WTC11 (cell line): ENCODE measurements at regions not wholly inside any gene's neighbourhood (a gene's known extent, or its start where the extent isn't known, plus 50 kb on each side); places are given as distances from the start of the nearest gene placed in this dataset.

Source experiments
- ATAC-seq: fragments of 200-7000 bp; cut with Tn5 transposase; 2 replicates; pipeline ENCODE4 v1.10.0; 2021; ENCODE audit warnings: mild to moderate bottlenecking, moderate library complexity
- CTCF ChIA-PET: fragments of 300-600 bp; sonication (Branson Sonifier 250); formaldehyde crosslinking; loops from one replicate; lab custom pipeline; 2021; ENCODE audit warnings: antibody characterized with exemption; lab: Charles Lee
- POLR2A ChIA-PET: fragments of 350-600 bp; sonication (Branson Sonifier 250); formaldehyde crosslinking; loops from one replicate; lab custom pipeline; 2021; ENCODE audit warnings: antibody characterized with exemption; lab: Charles Lee
- DNase-seq: peaks from one replicate; pipeline ENCODE4 v3.0.0; 2021; ENCODE audit warnings: low spot score
- H3K27ac Mint-ChIP-seq: 2 replicates; pipeline ENCODE4 v1.8.0; 2021; ENCODE audit warnings: mixed read lengths
- H3K27me3 Mint-ChIP-seq: 2 replicates; pipeline ENCODE4 v1.8.0; 2021; ENCODE audit warnings: low read depth, mild to moderate bottlenecking, moderate library complexity, mixed read lengths
- H3K36me3 Mint-ChIP-seq: 2 replicates; pipeline ENCODE4 v1.8.0; 2021; ENCODE audit warnings: mixed read lengths
- H3K4me1 Mint-ChIP-seq: 2 replicates; pipeline ENCODE4 v1.8.0; 2022; ENCODE audit warnings: mixed read lengths
- H3K4me3 Mint-ChIP-seq: 2 replicates; pipeline ENCODE4 v1.8.0; 2021; ENCODE audit warnings: mild to moderate bottlenecking, moderate library complexity, mixed read lengths
- H3K9me3 Mint-ChIP-seq: 2 replicates; pipeline ENCODE4 v1.8.0; 2021; ENCODE audit warnings: mixed read lengths
- CDX4 ChIP-seq: fragments of 250-450 bp; sonication (Bioruptor Pico); IDR thresholded peaks from 2 replicates; pipeline ENCODE4 v1.9.0; 2021; ENCODE audit warnings: moderate library complexity, mild to moderate bottlenecking, inconsistent platforms, borderline replicate concordance
- CREB1 ChIP-seq: sonication (generic); formaldehyde crosslinking; IDR thresholded peaks from 2 replicates; pipeline ENCODE4 v1.8.0; 2023; ENCODE audit warnings: mild to moderate bottlenecking, missing genetic modification reagents
- ELF4 ChIP-seq: sonication (generic); formaldehyde crosslinking; IDR thresholded peaks from 2 replicates; pipeline ENCODE4 v1.8.1; 2022; ENCODE audit warnings: low read depth, mild to moderate bottlenecking, moderate library complexity, missing genetic modification reagents
- JUN ChIP-seq: sonication (generic); formaldehyde crosslinking; IDR thresholded peaks from 2 replicates; pipeline ENCODE4 v1.8.0; 2023; ENCODE audit warnings: mild to moderate bottlenecking, missing genetic modification reagents
- USF2 ChIP-seq: sonication (generic); formaldehyde crosslinking; IDR thresholded peaks from 2 replicates; pipeline ENCODE4 v1.8.1; 2023; ENCODE audit warnings: mild to moderate bottlenecking, missing genetic modification reagents, moderate library complexity
- ZNF396 ChIP-seq: fragments of 250-450 bp; sonication (Bioruptor Pico); IDR thresholded peaks from 2 replicates; pipeline ENCODE4 v1.8.0; 2021; ENCODE audit warnings: mild to moderate bottlenecking, moderate library complexity, borderline replicate concordance
- ZNF671 ChIP-seq: fragments of 250-450 bp; sonication (Bioruptor Pico); IDR thresholded peaks from 2 replicates; pipeline ENCODE4 v1.8.0; 2021; ENCODE audit warnings: mild to moderate bottlenecking
- ZSCAN18 ChIP-seq: fragments of 250-450 bp; sonication (Bioruptor Pico); IDR thresholded peaks from 2 replicates; pipeline ENCODE4 v2.1.2; 2022; ENCODE audit warnings: mild to moderate bottlenecking, moderate library complexity
- TF ChIP-seq, protein P1 (sequence below): sonication (generic); formaldehyde crosslinking; IDR thresholded peaks from 2 replicates; pipeline ENCODE4 v1.8.0; 2023; ENCODE audit warnings: missing genetic modification reagents
- TF ChIP-seq, protein P2 (sequence below): fragments of 250-450 bp; sonication (Bioruptor Pico); IDR thresholded peaks from 2 replicates; pipeline ENCODE4 v1.9.0; 2021; ENCODE audit warnings: mild to moderate bottlenecking, borderline replicate concordance
- TF ChIP-seq, protein P3 (sequence below): sonication (generic); formaldehyde crosslinking; IDR thresholded peaks from 2 replicates; pipeline ENCODE4 v1.8.1; 2023; ENCODE audit warnings: mild to moderate bottlenecking, missing genetic modification reagents, borderline replicate concordance
- TF ChIP-seq, protein P4 (sequence below): sonication (generic); formaldehyde crosslinking; IDR thresholded peaks from 2 replicates; pipeline ENCODE4 v1.8.1; 2022; ENCODE audit warnings: missing genetic modification reagents, borderline replicate concordance
- TF ChIP-seq, protein P5 (sequence below): sonication (generic); formaldehyde crosslinking; conservative IDR thresholded peaks from 2 replicates; pipeline ENCODE4 v1.8.1; 2023; ENCODE audit warnings: mild to moderate bottlenecking, low read depth, missing genetic modification reagents, moderate library complexity
- TF ChIP-seq, protein P6 (sequence below): sonication (generic); formaldehyde crosslinking; IDR thresholded peaks from 2 replicates; pipeline ENCODE4 v1.8.0; 2022; ENCODE audit warnings: mild to moderate bottlenecking, missing genetic modification reagents

GRCh38 chr15:79194386-79194785, 88.1 kb upstream of the ANKRD34C start (continued):
- TF ChIP-seq, protein P1, sequence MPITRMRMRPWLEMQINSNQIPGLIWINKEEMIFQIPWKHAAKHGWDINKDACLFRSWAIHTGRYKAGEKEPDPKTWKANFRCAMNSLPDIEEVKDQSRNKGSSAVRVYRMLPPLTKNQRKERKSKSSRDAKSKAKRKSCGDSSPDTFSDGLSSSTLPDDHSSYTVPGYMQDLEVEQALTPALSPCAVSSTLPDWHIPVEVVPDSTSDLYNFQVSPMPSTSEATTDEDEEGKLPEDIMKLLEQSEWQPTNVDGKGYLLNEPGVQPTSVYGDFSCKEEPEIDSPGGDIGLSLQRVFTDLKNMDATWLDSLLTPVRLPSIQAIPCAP (CRISPR knock-in tag) = no peak
- TF ChIP-seq ELF4 (CRISPR knock-in tag) (no peak), ZNF396 (no peak)
- TF ChIP-seq, protein P2, sequence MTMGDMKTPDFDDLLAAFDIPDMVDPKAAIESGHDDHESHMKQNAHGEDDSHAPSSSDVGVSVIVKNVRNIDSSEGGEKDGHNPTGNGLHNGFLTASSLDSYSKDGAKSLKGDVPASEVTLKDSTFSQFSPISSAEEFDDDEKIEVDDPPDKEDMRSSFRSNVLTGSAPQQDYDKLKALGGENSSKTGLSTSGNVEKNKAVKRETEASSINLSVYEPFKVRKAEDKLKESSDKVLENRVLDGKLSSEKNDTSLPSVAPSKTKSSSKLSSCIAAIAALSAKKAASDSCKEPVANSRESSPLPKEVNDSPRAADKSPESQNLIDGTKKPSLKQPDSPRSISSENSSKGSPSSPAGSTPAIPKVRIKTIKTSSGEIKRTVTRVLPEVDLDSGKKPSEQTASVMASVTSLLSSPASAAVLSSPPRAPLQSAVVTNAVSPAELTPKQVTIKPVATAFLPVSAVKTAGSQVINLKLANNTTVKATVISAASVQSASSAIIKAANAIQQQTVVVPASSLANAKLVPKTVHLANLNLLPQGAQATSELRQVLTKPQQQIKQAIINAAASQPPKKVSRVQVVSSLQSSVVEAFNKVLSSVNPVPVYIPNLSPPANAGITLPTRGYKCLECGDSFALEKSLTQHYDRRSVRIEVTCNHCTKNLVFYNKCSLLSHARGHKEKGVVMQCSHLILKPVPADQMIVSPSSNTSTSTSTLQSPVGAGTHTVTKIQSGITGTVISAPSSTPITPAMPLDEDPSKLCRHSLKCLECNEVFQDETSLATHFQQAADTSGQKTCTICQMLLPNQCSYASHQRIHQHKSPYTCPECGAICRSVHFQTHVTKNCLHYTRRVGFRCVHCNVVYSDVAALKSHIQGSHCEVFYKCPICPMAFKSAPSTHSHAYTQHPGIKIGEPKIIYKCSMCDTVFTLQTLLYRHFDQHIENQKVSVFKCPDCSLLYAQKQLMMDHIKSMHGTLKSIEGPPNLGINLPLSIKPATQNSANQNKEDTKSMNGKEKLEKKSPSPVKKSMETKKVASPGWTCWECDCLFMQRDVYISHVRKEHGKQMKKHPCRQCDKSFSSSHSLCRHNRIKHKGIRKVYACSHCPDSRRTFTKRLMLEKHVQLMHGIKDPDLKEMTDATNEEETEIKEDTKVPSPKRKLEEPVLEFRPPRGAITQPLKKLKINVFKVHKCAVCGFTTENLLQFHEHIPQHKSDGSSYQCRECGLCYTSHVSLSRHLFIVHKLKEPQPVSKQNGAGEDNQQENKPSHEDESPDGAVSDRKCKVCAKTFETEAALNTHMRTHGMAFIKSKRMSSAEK (CRISPR knock-in tag) = no peak

DNA sequence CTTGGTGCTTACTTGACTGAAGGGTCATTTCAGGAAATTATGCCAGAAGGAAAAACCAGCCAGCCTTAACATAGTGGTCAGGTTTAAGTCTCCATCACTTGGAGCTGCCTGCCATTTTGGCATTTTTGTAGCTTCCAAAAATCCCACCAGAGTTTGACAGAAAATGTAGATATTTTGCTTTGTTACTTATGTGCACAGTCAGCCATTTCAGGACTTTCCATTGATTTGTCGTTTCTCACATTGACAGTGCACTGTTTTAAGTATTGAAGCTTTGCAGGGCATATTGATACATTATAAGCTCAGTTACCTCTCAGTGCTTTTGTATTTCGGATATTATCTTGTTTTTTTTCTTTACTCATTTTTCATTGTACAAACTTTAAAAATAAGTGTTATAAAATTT, 89.0 kb upstream of the ANKRD34C start:
- Mint-ChIP-seq H3K27ac (no peak overlapping the region), H3K27me3 (peaks cover 2% of the 10 kb centered on the region), H3K36me3 (no peaks in the 10 kb centered on the region), H3K4me3 (no peak overlapping the region), H3K4me1 (peaks cover 30% of the 10 kb centered on the region), H3K9me3 (no peaks in the 10 kb centered on the region)
- ChIA-PET CTCF (interaction anchor here (1.0 to 8.3 kb wide), 6 partner anchors 9 to 186 kb away, joined by 3 to 74 read pairs (median 7); no protein-coding TSS in a partner anchor), POLR2A (no interaction called here)
- ATAC-seq (no peak), DNase-seq (no peak)
- TF ChIP-seq JUN (CRISPR knock-in tag) (no peak), CREB1 (CRISPR knock-in tag) (no peak), ZNF671 (CRISPR knock-in tag) (no peak), USF2 (CRISPR knock-in tag) (no peak), ZSCAN18 (CRISPR knock-in tag) (no peak), CDX4 (CRISPR knock-in tag) (no peak)
- TF ChIP-seq, protein P3, sequence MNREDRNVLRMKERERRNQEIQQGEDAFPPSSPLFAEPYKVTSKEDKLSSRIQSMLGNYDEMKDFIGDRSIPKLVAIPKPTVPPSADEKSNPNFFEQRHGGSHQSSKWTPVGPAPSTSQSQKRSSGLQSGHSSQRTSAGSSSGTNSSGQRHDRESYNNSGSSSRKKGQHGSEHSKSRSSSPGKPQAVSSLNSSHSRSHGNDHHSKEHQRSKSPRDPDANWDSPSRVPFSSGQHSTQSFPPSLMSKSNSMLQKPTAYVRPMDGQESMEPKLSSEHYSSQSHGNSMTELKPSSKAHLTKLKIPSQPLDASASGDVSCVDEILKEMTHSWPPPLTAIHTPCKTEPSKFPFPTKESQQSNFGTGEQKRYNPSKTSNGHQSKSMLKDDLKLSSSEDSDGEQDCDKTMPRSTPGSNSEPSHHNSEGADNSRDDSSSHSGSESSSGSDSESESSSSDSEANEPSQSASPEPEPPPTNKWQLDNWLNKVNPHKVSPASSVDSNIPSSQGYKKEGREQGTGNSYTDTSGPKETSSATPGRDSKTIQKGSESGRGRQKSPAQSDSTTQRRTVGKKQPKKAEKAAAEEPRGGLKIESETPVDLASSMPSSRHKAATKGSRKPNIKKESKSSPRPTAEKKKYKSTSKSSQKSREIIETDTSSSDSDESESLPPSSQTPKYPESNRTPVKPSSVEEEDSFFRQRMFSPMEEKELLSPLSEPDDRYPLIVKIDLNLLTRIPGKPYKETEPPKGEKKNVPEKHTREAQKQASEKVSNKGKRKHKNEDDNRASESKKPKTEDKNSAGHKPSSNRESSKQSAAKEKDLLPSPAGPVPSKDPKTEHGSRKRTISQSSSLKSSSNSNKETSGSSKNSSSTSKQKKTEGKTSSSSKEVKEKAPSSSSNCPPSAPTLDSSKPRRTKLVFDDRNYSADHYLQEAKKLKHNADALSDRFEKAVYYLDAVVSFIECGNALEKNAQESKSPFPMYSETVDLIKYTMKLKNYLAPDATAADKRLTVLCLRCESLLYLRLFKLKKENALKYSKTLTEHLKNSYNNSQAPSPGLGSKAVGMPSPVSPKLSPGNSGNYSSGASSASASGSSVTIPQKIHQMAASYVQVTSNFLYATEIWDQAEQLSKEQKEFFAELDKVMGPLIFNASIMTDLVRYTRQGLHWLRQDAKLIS (CRISPR knock-in tag) = no peak
- TF ChIP-seq, protein P4, sequence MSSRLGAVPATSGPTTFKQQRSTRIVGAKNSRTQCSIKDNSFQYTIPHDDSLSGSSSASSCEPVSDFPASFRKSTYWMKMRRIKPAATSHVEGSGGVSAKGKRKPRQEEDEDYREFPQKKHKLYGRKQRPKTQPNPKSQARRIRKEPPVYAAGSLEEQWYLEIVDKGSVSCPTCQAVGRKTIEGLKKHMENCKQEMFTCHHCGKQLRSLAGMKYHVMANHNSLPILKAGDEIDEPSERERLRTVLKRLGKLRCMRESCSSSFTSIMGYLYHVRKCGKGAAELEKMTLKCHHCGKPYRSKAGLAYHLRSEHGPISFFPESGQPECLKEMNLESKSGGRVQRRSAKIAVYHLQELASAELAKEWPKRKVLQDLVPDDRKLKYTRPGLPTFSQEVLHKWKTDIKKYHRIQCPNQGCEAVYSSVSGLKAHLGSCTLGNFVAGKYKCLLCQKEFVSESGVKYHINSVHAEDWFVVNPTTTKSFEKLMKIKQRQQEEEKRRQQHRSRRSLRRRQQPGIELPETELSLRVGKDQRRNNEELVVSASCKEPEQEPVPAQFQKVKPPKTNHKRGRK (CRISPR knock-in tag) = no peak
- TF ChIP-seq, protein P5, sequence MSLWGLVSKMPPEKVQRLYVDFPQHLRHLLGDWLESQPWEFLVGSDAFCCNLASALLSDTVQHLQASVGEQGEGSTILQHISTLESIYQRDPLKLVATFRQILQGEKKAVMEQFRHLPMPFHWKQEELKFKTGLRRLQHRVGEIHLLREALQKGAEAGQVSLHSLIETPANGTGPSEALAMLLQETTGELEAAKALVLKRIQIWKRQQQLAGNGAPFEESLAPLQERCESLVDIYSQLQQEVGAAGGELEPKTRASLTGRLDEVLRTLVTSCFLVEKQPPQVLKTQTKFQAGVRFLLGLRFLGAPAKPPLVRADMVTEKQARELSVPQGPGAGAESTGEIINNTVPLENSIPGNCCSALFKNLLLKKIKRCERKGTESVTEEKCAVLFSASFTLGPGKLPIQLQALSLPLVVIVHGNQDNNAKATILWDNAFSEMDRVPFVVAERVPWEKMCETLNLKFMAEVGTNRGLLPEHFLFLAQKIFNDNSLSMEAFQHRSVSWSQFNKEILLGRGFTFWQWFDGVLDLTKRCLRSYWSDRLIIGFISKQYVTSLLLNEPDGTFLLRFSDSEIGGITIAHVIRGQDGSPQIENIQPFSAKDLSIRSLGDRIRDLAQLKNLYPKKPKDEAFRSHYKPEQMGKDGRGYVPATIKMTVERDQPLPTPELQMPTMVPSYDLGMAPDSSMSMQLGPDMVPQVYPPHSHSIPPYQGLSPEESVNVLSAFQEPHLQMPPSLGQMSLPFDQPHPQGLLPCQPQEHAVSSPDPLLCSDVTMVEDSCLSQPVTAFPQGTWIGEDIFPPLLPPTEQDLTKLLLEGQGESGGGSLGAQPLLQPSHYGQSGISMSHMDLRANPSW (CRISPR knock-in tag) = no peak
- TF ChIP-seq, protein P6, sequence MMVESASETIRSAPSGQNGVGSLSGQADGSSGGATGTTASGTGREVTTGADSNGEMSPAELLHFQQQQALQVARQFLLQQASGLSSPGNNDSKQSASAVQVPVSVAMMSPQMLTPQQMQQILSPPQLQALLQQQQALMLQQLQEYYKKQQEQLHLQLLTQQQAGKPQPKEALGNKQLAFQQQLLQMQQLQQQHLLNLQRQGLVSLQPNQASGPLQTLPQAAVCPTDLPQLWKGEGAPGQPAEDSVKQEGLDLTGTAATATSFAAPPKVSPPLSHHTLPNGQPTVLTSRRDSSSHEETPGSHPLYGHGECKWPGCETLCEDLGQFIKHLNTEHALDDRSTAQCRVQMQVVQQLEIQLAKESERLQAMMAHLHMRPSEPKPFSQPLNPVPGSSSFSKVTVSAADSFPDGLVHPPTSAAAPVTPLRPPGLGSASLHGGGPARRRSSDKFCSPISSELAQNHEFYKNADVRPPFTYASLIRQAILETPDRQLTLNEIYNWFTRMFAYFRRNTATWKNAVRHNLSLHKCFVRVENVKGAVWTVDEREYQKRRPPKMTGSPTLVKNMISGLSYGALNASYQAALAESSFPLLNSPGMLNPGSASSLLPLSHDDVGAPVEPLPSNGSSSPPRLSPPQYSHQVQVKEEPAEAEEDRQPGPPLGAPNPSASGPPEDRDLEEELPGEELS (CRISPR knock-in tag) = no peak
